HG02678 (cell line): ENCODE measurements at regions not wholly inside any gene's neighbourhood (a gene's known extent, or its start where the extent isn't known, plus 50 kb on each side); places are given as distances from the start of the nearest gene placed in this dataset.
"Not testable (repeated sequence)": the region's sequence is repeated elsewhere in the genome, so short reads cannot be mapped to it uniquely, and the experiment has no call there.

Experiments
- ATAC-seq: cut with Tn5 transposase; IDR thresholded peaks from one replicate; pipeline ENCODE4 v1.9.1; 2021; ENCODE audit warnings: mild to moderate bottlenecking, moderate library complexity; ENCODE audit not compliant: unreplicated experiment

GRCh38 chr7:81013083-81013817, 94.4 kb upstream of the SEMA3C start:
- ATAC-seq, result no peak

- ATAC-seq, result no peak
Observed at GRCh38 chr7:81008901-81009300, 90.0 kb upstream of the SEMA3C start.

- ATAC-seq, result no peak
Observed at GRCh38 chr7:81007051-81007450, 88.2 kb upstream of the SEMA3C start.

GRCh38 chr7:81005254-81005653, 86.4 kb upstream of the SEMA3C start:
- no peak for ATAC-seq

GRCh38 chr7:81004098-81004497, 85.2 kb upstream of the SEMA3C start:
- ATAC-seq, result no peak

GRCh38 chr7:81003326-81003725, 84.5 kb upstream of the SEMA3C start:
- no peak for ATAC-seq

- ATAC-seq, result no peak
Observed at GRCh38 chr7:81002421-81002820, 83.6 kb upstream of the SEMA3C start.

- ATAC-seq, result no peak
Observed at GRCh38 chr7:80999771-81000170, 80.9 kb upstream of the SEMA3C start.

- no peak for ATAC-seq
Observed at GRCh38 chr7:80999100-80999499, 80.2 kb upstream of the SEMA3C start.

- no peak for ATAC-seq
Observed at GRCh38 chr7:80997841-80998240, 79.0 kb upstream of the SEMA3C start.

GRCh38 chr7:80996236-80996635, 77.4 kb upstream of the SEMA3C start:
- ATAC-seq, result not testable (repeated sequence)

GRCh38 chr7:80991654-80992053, 72.8 kb upstream of the SEMA3C start:
- ATAC-seq, result no peak

- ATAC-seq, result no peak
Observed at GRCh38 chr7:80984619-80985018, 65.8 kb upstream of the SEMA3C start.

- no peak for ATAC-seq
Observed at GRCh38 chr7:80981405-80981804, 62.6 kb upstream of the SEMA3C start.

GRCh38 chr7:80977751-80978150, 58.9 kb upstream of the SEMA3C start:
- no peak for ATAC-seq

- no peak for ATAC-seq
Observed at GRCh38 chr7:80974396-80975358, 55.8 kb upstream of the SEMA3C start.

- no peak for ATAC-seq
Observed at GRCh38 chr7:80971225-80971624, 52.4 kb upstream of the SEMA3C start.
